BJ (cell line): ENCODE measurements at regions not wholly inside any gene's neighbourhood (a gene's known extent, or its start where the extent isn't known, plus 50 kb on each side); places are given as distances from the start of the nearest gene placed in this dataset.

ENCODE experiments used
- CTCF ChIA-PET: fragments of 350-600 bp; formaldehyde crosslinking; extraction: SDS; loops from one replicate; lab custom pipeline; 2021; ENCODE audit warnings: antibody characterized with exemption, inconsistent platforms; lab: Yijun Ruan, JAX
- POLR2A ChIA-PET: fragments of 300-600 bp; sonication (Branson Sonifier 250); formaldehyde crosslinking; extraction: SDS; loops from one replicate; lab custom pipeline; 2021; ENCODE audit warnings: antibody characterized with exemption; lab: Charles Lee
- DNase-seq: peaks from one replicate; pipeline ENCODE4 v3.0.0-alpha.2; 2011; ENCODE audit warnings: low read depth
- H3K27me3 ChIP-seq: 2 replicates; pipeline ENCODE4 v1.6.0; 2011; ENCODE audit warnings: low read length; ENCODE audit not compliant: control insufficient read depth, insufficient read depth
- H3K36me3 ChIP-seq: 2 replicates; pipeline ENCODE4 v1.5.1; 2011; ENCODE audit warnings: low read length; ENCODE audit not compliant: control insufficient read depth, insufficient read depth
- H3K4me3 ChIP-seq: 2 replicates; pipeline ENCODE4 v1.5.1; 2011; ENCODE audit warnings: low read depth, mild to moderate bottlenecking, control low read depth, low read length
- TF ChIP-seq, protein P1 (sequence below): IDR thresholded peaks from 2 replicates; pipeline ENCODE4 v1.5.1; 2011; ENCODE audit warnings: low read depth, mild to moderate bottlenecking, control low read depth, inconsistent platforms, low read length, moderate library complexity; ENCODE audit not compliant: insufficient read depth

GRCh38 chr18:23359421-23359820, 93.7 kb upstream of the RIOK3 start:
- POLR2A ChIA-PET: no interaction called here
- TF ChIP-seq, protein P1, sequence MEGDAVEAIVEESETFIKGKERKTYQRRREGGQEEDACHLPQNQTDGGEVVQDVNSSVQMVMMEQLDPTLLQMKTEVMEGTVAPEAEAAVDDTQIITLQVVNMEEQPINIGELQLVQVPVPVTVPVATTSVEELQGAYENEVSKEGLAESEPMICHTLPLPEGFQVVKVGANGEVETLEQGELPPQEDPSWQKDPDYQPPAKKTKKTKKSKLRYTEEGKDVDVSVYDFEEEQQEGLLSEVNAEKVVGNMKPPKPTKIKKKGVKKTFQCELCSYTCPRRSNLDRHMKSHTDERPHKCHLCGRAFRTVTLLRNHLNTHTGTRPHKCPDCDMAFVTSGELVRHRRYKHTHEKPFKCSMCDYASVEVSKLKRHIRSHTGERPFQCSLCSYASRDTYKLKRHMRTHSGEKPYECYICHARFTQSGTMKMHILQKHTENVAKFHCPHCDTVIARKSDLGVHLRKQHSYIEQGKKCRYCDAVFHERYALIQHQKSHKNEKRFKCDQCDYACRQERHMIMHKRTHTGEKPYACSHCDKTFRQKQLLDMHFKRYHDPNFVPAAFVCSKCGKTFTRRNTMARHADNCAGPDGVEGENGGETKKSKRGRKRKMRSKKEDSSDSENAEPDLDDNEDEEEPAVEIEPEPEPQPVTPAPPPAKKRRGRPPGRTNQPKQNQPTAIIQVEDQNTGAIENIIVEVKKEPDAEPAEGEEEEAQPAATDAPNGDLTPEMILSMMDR: no peak
- CTCF ChIA-PET: interaction anchor here (0.8 to 3.7 kb wide), 5 partner anchors 10 to 376 kb away, joined by 3 to 20 read pairs (median 4); no protein-coding TSS in a partner anchor
- no peak for DNase-seq
- Histone ChIP-seq H3K4me3 (no peak overlapping the region), H3K27me3 (no peaks in the 10 kb centered on the region), H3K36me3 (no peaks in the 10 kb centered on the region)

GRCh38 chr18:23363865-23364570, 89.1 kb upstream of the RIOK3 start:
- CTCF ChIA-PET: no interaction called here
- TF ChIP-seq, protein P1: no peak
- Histone ChIP-seq H3K27me3 (no peaks in the 10 kb centered on the region), H3K4me3 (no peak overlapping the region), H3K36me3 (no peaks in the 10 kb centered on the region; the same call in 1 of the 2 replicates)
- DNase-seq: no peak
- POLR2A ChIA-PET: no interaction called here

DNA sequence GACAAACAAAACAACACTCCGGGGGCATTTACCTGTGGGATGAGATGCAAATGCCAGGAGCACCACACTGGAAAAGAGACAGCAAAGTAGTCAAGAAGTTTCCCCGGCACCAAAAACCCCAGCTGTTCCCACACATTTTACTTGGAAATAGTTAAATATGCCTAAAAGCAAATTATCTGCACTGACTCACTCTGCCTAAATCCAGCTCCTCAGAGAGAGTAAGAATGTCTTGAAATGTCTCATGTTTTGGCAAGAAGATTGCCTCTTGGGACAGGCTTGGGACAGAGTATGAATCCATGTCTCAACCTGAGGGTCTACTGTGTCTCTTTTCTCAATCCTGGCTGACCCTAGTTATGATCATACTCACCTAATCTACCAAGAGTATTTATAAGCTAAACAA, 87.5 kb upstream of the RIOK3 start:
- Histone ChIP-seq H3K36me3 (no peaks in the 10 kb centered on the region; the same call in 1 of the 2 replicates), H3K4me3 (no peak overlapping the region), H3K27me3 (no peaks in the 10 kb centered on the region)
- ChIA-PET POLR2A (no interaction called here), CTCF (interaction anchor here (0.9 to 1.3 kb wide), 2 partner anchors 10 to 13 kb away, joined by 3 to 7 read pairs; no protein-coding TSS in a partner anchor)
- TF ChIP-seq, protein P1: no peak
- no peak for DNase-seq

GRCh38 chr18:23369266-23369665, 83.8 kb upstream of the RIOK3 start:
- POLR2A ChIA-PET: no interaction called here
- CTCF ChIA-PET: interaction anchor here (1.0 to 1.4 kb wide), 2 partner anchors 10 to 43 kb away, joined by 3 to 4 read pairs; no protein-coding TSS in a partner anchor
- Histone ChIP-seq H3K27me3 (no peaks in the 10 kb centered on the region), H3K36me3 (no peaks in the 10 kb centered on the region; the same call in 1 of the 2 replicates), H3K4me3 (no peak overlapping the region)
- no peak for DNase-seq
- TF ChIP-seq, protein P1: no peak

DNA sequence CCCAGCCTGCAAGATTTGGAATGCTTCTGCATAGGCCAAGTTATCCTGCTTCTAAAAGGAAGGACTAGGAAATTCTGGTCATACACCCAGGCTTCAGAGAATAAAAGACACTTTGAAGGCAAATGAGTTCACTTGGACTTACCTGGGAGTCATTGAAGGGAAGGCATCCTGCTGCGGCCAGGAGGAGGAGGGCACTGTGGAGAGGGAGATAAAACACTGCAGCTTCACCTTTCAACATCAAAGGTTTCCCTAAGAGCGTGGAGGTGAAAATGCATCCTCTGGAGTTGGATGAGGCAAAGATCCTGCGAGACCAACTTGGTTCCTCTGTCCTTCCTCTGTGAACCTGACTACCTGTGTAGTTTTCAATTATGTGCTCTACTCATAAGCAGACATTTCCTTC, 79.5 kb upstream of the RIOK3 start:
- DNase-seq: no peak
- no peaks in the 10 kb centered on the region for H3K36me3 ChIP-seq
- ChIA-PET POLR2A (no interaction called here), CTCF (no interaction called here)
- TF ChIP-seq, protein P1: no peak
- no peak overlapping the region for H3K4me3 ChIP-seq
- no peaks in the 10 kb centered on the region for H3K27me3 ChIP-seq
